Ovary (tissue), 7 donors: ENCODE measurements at regions not wholly inside any gene's neighbourhood (a gene's known extent, or its start where the extent isn't known, plus 50 kb on each side); places are given as distances from the start of the nearest gene placed in this dataset.

Experiments
- DNase-seq, 5 donors: peaks; one replicate each; pipeline ENCODE4 v3.0.0-alpha.2; 2019 to 2020
- H3K27ac ChIP-seq, 2 donors: fragments of 200-600 bp; one replicate each; pipeline versions ENCODE4 v1.5.1 to v1.8.0; 2019 to 2022
- H3K27me3 ChIP-seq: fragments of 200-600 bp; one replicate; pipeline ENCODE4 v1.8.0; 2022
- H3K36me3 ChIP-seq: fragments of 200-600 bp; sonication (generic); one replicate; pipeline ENCODE4 v1.5.1; 2019
- H3K4me1 ChIP-seq: one replicate; pipeline ENCODE4 v1.8.1; 2013; ENCODE audit warnings: mild to moderate bottlenecking, moderate library complexity; ENCODE audit not compliant: insufficient read depth
- H3K4me3 ChIP-seq: fragments of 200-600 bp; sonication (generic); one replicate; pipeline ENCODE4 v1.5.1; 2017
- H3K9me3 ChIP-seq, 2 donors: fragments of 200-600 bp in 1 of 2; sonication (generic) in 1 of 2; one replicate each; pipeline versions ENCODE4 v1.5.1 to v1.8.1; 2013 to 2019; ENCODE audit warnings: mild to moderate bottlenecking in 1 of 2, moderate library complexity in 1 of 2
- CTCF ChIP-seq, 3 donors: fragments of 450-650 bp in 2 of 3; fragments of 200-600 bp in 1 of 3; IDR thresholded peaks; one replicate each; pipeline versions ENCODE4 v1.5.1 to v1.8.0; 2016 to 2022; ENCODE audit warnings: antibody characterized with exemption in 3 of 3, mild to moderate bottlenecking in 1 of 3
- EP300 ChIP-seq: sonication (generic); formaldehyde crosslinking; IDR thresholded peaks from one replicate; pipeline ENCODE4 v1.6.1; 2017; ENCODE audit warnings: antibody characterized with exemption
- POLR2A ChIP-seq: fragments of 450-650 bp; IDR thresholded peaks from one replicate; pipeline ENCODE4 v1.6.1; 2017; ENCODE audit warnings: antibody characterized with exemption, mild to moderate bottlenecking, moderate library complexity
- WGBS, 3 donors: extraction: QIAGEN DNeasy Blood & Tissue Kit in 1 of 3; methylation state at CpG; one replicate each; pipeline versions ENCODE4 v1.1.5 to v1.1.7; 2013 to 2017; 5-methylcytosine and 5-hydroxymethylcytosine counted together
- intact Hi-C, 4 donors: fragments of 100-400 bp; cut with DNase I; formaldehyde crosslinking; loops; one replicate each; pipeline versions ENCODE4 v1.11.0 to v1.15.1; 2022 to 2023
- donor health status: DM: no; HTN: no; CAD: no; lungs with moderate emphysema.
- donor health status: DM: no; HTN: no; CAD: no.
- donor health status: Bipolar disorder and iron deficiency.
- donor health status: DM: no; HTN: no; CAD: no.
- donor health status: DM: yes; HTN: yes; CAD: no.

GRCh38 chr13:43994999-43995859, 115.5 kb downstream of the LACC1 start:
- Histone ChIP-seq H3K27ac (no peak overlapping the region), H3K9me3 (no peaks in the 10 kb centered on the region), H3K36me3 (no peaks in the 10 kb centered on the region), H3K27me3 (no peaks in the 10 kb centered on the region), H3K4me3 (no peak overlapping the region), H3K4me1 (no peaks in the 10 kb centered on the region)
- intact Hi-C loops, result no loop called here
- 88 to 91% (median 89%) methylated on average over 7 of the region's 7 CpGs for WGBS, 3 donors
- TF ChIP-seq CTCF (IDR thresholded peaks at IDR 0.05), result no peak
- no peak for TF ChIP-seq EP300
- TF ChIP-seq POLR2A, result no peak
- DNase-seq, result no peak

GRCh38 chr13:43996221-43996620, 116.5 kb downstream of the LACC1 start:
- H3K36me3 ChIP-seq, result no peaks in the 10 kb centered on the region
- intact Hi-C loops, result no loop called here
- no peaks in the 10 kb centered on the region for H3K4me1 ChIP-seq
- no peaks in the 10 kb centered on the region for H3K27me3 ChIP-seq
- WGBS, 3 donors, result 85 to 95% (median 91%) methylated on average over 1 of the region's 1 CpG
- H3K9me3 ChIP-seq, result peaks cover 0 to 3% of the 10 kb centered on the region in 2 donors
- no peak overlapping the region for H3K4me3 ChIP-seq
- DNase-seq, result no peak
- TF ChIP-seq CTCF (IDR thresholded peaks at IDR 0.05) (no peak), POLR2A (no peak), EP300 (no peak)
- H3K27ac ChIP-seq, result no peak overlapping the region

- H3K36me3 ChIP-seq, result no peaks in the 10 kb centered on the region
- no peak for DNase-seq
- H3K27ac ChIP-seq, result no peak overlapping the region
- TF ChIP-seq EP300 (no peak), CTCF (IDR thresholded peaks at IDR 0.05) (no peak)
- intact Hi-C loops, result loop anchor here in 1 of 4 donors (2.0 kb wide), 1 partner anchor 61 kb away; no protein-coding TSS in a partner anchor
- H3K9me3 ChIP-seq, result peaks cover 0 to 3% of the 10 kb centered on the region in 2 donors
- no peak overlapping the region for H3K4me3 ChIP-seq
- 80 to 90% (median 89%) methylated on average over 2 of the region's 2 CpGs for WGBS, 3 donors
- H3K27me3 ChIP-seq, result no peaks in the 10 kb centered on the region
- no peaks in the 10 kb centered on the region for H3K4me1 ChIP-seq
Measured at GRCh38 chr13:44003481-44003880, 123.8 kb downstream of the LACC1 start.

GRCh38 chr13:44004878-44005277, 125.2 kb downstream of the LACC1 start:
- TF ChIP-seq EP300, result no peak
- TF ChIP-seq POLR2A, result no peak
- TF ChIP-seq CTCF (IDR thresholded peaks at IDR 0.05), result no peak
- Histone ChIP-seq H3K36me3 (no peaks in the 10 kb centered on the region), H3K4me1 (no peaks in the 10 kb centered on the region), H3K27ac (no peak overlapping the region), H3K27me3 (no peaks in the 10 kb centered on the region), H3K4me3 (no peak overlapping the region), H3K9me3 (peaks cover 0 to 3% of the 10 kb centered on the region in 2 donors)
- no peak for DNase-seq
- WGBS, 3 donors, result 84 to 86% (median 86%) methylated on average over 3 of the region's 3 CpGs
- intact Hi-C loops, result no loop called here
